ENCODE measurements at regions not wholly inside any gene's neighbourhood (a gene's known extent, or its start where the extent isn't known, plus 50 kb on each side); places are given as distances from the start of the nearest gene placed in this dataset.

- DNase-seq (ENCODE audit: low read depth), result no peak
These were observed 367.0 kb downstream of the LPIN1 start for GRCh38 chr2:12113412-12113811.

- DNase-seq (ENCODE audit: low read depth), result no peak
These were observed 368.4 kb downstream of the LPIN1 start for GRCh38 chr2:12114816-12115215.

DNA sequence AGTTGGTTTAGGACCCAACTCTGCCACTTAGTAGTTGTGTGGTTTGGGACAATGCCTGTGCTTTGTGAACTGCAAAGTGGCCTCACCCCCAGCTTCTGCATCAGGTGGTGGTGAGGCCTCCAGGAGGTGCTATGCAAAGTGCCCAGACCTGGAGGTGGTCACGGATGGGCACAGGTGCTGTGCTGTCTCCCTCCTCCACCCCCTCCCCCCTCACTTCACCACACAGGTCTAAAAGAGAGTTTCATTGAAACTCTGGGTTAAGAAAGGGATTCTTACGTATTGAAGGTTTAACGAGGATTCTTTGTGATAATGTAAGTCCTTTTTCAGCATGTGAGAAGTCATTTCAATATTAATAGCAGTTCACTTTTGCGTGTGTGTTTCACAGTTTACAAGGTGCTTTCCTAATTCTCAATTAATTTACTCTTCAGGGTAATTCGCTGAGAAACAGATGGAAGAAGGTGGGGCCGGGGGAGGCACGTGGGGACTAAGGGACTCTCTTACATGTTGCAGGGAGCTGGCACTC, 369.9 kb downstream of the LPIN1 start:
- no peak for DNase-seq (ENCODE audit: low read depth)

DNA sequence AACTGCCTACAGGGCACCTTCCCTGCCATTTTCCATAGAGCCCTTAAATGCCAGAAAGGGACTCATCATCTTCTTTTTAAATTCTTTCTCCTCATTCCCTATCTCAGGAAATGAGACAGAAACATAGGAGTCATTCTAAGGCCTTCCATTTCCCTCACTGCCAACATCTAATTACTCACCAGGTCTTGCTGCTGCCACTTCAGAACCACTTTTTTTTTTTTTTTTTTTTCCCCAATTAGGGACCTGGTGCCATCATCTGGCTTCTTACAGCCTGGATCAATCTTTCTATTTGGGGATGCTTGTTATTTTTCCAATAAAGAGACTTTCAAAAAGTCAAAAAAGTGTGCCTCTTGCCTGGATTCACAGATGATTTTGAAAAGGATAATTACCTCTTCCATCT, 373.4 kb downstream of the LPIN1 start:
- peak; percentile 68 for DNase-seq (ENCODE audit: low read depth)

DNA sequence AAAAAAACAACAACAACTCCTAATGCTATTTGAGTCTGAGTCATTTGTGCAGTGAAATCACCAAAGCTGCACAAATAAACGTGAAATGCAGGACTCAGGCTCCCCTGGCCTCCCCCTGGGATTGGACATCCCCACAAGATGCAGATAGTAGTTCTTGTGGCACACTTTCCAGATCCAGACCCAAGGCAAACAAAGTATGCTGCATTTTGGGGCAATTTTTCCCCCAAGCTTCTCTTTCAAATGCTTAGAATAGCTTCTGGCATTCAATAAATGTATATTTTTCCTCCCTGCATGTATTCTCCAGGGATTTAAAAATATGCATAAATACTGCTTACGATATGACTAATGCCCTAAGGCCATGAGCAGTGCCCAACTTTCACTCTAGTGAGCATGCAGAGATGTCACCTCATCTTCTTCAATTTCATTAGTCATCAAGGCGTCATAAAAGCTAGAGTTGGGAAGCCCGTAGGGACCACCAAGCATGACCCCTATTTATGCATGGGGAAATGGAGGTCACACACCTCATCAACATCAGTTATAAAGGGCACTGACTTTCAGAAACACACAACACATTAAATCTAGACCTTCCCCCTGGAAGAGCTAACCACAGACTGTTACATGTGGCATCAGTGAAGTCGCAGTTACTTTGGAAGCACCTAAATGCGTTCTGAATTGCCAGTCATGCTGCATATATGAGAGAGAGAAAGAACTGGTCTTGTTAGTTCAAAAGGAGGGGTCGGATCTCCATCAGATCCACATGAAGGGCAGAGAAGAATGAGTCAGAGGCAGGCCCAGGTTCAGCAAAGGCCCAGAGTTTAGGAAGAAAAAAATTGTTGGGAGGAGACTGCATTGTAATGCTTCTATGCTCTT, 374.1 kb downstream of the LPIN1 start:
- DNase-seq (ENCODE audit: low read depth), result peak; percentile 73

GRCh38 chr2:12124790-12125189, 378.4 kb downstream of the LPIN1 start:
- DNase-seq (ENCODE audit: low read depth), result no peak

GRCh38 chr2:12126318-12126717, 379.9 kb downstream of the LPIN1 start:
- DNase-seq (ENCODE audit: low read depth), result no peak

DNA sequence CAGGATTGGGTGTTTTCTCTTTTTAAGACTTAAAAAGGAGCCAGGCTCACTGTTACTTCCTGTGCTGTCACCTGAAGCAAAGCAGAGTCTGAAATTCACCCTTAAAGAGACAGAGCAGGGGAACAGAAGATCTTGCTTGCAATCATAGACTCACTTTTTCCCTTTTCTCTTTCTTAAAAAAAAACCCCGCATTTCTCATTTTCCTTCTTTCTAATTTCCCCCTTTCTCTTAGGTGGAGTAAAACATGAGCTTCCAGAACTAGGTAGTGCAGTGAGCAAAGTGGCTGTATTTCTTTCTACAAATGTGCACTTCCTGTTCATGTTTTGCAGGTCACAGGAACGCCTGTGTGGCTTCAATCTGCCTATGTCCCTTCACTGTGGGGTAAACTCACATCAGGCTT, 381.2 kb downstream of the LPIN1 start:
- no peak for DNase-seq (ENCODE audit: low read depth)

DNA sequence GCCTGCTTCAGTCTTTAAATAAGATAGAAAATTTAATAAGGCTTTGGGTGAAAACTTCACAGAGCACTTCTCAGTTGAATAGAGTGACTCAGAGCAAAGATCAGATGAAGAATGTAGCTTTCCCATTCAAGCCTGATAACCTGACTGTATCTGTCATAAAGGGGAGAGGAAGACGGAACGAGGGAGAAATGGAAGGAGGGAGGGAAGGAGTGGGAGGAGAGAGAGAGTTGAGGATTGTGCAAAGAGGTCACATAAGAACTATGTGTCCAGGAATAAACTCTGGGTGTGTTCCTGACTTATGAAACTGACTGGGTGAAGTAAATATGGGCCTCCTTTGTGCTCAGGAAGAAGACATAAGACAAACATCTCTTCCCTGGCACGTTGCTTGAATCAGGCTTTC, 385.5 kb downstream of the LPIN1 start:
- DNase-seq (ENCODE audit: low read depth), result no peak

DNA sequence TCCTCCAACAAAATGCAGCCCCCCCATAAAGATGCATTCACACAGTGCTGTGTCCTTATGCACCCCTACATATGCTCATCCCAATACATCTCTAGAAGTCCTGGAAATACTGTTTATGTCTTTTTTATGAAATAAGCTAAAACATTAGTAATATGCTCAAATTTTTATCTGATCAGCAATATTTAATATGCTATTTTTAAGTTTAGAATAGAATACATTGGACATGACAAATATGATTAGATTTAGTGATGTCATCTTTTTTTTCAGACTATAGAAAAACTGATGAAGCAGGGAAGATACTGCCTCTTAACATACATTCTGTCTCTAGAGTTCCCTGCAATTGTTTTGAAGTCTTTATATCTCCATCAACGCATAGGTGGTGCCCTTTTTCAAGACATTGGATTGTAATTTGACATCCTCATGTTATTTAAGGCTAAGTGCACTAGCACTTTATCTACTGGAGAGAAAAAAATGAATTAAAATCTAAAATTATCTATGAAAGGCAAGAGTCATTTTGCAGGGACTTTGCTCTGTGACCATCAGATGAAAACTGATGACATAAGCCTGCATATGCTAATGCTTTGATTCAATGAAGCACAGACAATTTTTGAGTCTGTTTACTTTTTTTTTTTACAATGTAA, 395.3 kb downstream of the LPIN1 start:
- DNase-seq (ENCODE audit: low read depth), result no peak

- no peak for DNase-seq (ENCODE audit: low read depth)
These were observed 405.3 kb downstream of the LPIN1 start for GRCh38 chr2:12151716-12152115.

DNA sequence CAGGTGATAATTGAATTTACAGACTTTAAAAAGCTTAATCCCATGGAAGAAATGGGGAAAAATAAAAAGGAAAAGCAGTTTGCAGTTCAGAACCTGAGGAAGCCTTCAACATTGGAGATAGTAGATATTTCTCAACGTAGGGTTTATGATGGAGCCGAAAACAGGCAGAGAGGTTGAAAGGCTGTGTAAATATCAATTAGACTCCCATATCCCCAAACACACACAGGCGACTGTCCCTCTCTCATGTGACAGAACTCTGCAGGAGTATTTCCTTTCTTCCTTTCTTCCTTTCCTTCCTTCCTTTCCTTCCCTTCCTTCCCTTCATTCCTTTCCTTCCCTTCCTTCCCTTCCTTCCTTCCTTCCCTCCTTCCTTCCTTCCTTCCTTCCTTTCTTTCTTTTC, 406.5 kb downstream of the LPIN1 start:
- no peak for DNase-seq (ENCODE audit: low read depth)

DNA sequence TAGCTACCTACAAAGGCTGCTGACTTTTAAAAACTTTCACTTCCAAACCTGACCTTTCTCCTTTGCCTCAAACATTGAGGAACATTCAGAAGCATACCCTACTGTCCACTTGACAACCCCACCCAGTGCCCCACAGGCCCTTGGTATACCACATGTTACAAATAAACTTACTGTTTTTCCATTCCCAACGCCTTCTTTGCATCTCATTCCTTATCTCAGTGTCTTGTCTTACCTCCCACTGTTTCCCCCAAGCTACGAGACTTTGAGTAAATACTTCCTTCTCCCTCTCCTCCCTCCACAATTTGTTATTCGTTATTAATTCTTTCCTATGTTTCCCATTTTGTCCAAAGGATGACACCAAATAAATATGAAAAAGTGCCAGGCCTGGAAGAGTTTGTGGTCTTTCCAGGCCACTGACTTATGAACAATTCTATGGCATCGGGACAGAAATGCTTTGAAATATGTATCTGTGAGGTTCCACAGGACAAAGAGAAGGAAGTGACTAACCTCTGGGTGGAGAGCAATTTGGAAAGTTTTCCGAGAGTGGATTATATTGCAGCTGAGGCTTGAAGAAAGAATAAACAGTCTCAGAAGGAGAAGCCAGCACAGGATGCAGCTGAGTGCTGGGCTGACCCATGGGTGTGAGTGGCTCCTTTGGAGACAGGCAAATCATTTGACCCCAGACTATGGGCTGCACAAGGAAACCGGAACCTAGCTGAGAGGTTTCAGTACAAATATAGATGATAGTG, 409.0 kb downstream of the LPIN1 start:
- peak; percentile 84 for DNase-seq (ENCODE audit: low read depth)

GRCh38 chr2:12156349-12156748, 409.9 kb downstream of the LPIN1 start:
- DNase-seq (ENCODE audit: low read depth), result no peak

GRCh38 chr2:12161085-12161484, 414.7 kb downstream of the LPIN1 start:
- no peak for DNase-seq (ENCODE audit: low read depth)

- DNase-seq (ENCODE audit: low read depth), result no peak
These were observed 416.1 kb downstream of the LPIN1 start for GRCh38 chr2:12162269-12163247.

DNA sequence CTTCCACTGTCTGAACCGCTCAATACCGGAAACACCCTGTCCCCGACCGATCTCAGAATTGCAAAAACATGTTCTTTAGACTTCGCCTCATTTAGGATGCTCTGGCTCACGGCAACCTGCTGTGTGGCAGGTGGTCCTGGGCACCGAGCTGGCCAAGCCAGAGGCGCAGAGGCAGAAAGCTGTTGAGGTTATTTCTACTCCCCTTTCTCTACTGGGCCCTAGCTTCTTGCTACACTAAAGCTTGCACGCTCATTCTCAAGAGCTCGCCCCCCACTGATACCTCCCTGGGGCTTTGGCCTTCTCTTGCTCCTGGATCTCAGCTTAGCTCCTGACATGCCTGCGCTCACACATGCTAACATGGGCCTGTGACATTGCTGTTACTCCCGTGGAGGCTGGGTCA, 417.4 kb downstream of the LPIN1 start:
- DNase-seq (ENCODE audit: low read depth), result no peak

- no peak for DNase-seq (ENCODE audit: low read depth)
These were observed 418.3 kb downstream of the LPIN1 start for GRCh38 chr2:12164689-12165088.

GRCh38 chr2:12167525-12168317, 421.3 kb downstream of the LPIN1 start:
- no peak for DNase-seq (ENCODE audit: low read depth)

DNA sequence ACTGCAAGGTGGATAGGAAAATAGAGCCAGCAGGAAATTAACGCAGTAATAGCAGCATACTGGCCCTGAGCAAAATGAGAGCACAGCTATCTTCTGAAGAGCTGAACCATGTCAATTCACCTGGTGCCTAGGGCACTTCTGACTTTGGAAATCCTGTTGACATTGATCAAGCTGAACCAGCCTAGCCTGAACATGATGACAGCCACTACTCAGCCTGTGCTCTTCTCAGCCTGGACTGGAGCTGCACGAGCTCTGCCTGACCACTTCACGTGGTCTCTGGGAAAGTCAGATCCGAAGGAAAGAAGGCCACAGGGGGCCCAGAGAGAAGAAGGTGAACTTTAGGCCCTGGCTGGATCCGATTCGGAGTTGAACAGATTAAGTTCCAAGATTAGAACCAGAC, 421.9 kb downstream of the LPIN1 start:
- DNase-seq (ENCODE audit: low read depth), result no peak
